HUDEP-2 (cell line): ENCODE measurements at regions not wholly inside any gene's neighbourhood (a gene's known extent, or its start where the extent isn't known, plus 50 kb on each side); places are given as distances from the start of the nearest gene placed in this dataset.

Source experiments
- DNase-seq, 76 experiments: peaks; one replicate each; lab custom pipeline; 2025; ENCODE audit not compliant: unreplicated experiment in 76 of 76; lab: John Stamatoyannopoulos, UW

GRCh38 chr5:54746777-54747398, 229.3 kb downstream of the SNX18 start:
- DNase-seq: no peak

GRCh38 chr5:54746346-54746745, 228.8 kb downstream of the SNX18 start:
- no peak for DNase-seq

- DNase-seq: peak in 1 of 76 experiments; percentile 0
These were observed 228.0 kb downstream of the SNX18 start for GRCh38 chr5:54745599-54745998.

GRCh38 chr5:54743997-54744788, 226.6 kb downstream of the SNX18 start:
- peak in 38 of 76 experiments; percentile 2 to 71 (median 23) for DNase-seq

GRCh38 chr5:54743581-54743980, 226.0 kb downstream of the SNX18 start:
- DNase-seq: no peak

GRCh38 chr5:54742417-54742891, 224.9 kb downstream of the SNX18 start:
- peak in 21 of 76 experiments; percentile 2 to 54 (median 17) for DNase-seq

- no peak for DNase-seq
These were observed 224.2 kb downstream of the SNX18 start for GRCh38 chr5:54741711-54742110.

- DNase-seq: no peak
These were observed 222.6 kb downstream of the SNX18 start for GRCh38 chr5:54740141-54740540.

- no peak for DNase-seq
These were observed 221.8 kb downstream of the SNX18 start for GRCh38 chr5:54739371-54739770.

- no peak for DNase-seq
These were observed 221.4 kb downstream of the SNX18 start for GRCh38 chr5:54738973-54739367.

- DNase-seq: peak in 47 of 76 experiments; percentile 5 to 77 (median 27)
These were observed 220.8 kb downstream of the SNX18 start for GRCh38 chr5:54738118-54738972.

- peak in 7 of 76 experiments; percentile 1 to 30 (median 18) for DNase-seq
These were observed 218.6 kb downstream of the SNX18 start for GRCh38 chr5:54736003-54736797.

GRCh38 chr5:54733101-54733500, 215.5 kb downstream of the SNX18 start:
- DNase-seq: no peak

GRCh38 chr5:54732108-54732507, 214.5 kb downstream of the SNX18 start:
- no peak for DNase-seq

- DNase-seq: no peak
These were observed 211.0 kb downstream of the SNX18 start for GRCh38 chr5:54728588-54728915.

- DNase-seq: no peak
These were observed 210.5 kb downstream of the SNX18 start for GRCh38 chr5:54727874-54728587.

- DNase-seq: no peak
These were observed 208.1 kb downstream of the SNX18 start for GRCh38 chr5:54725391-54726280.

GRCh38 chr5:54722846-54723433, 205.4 kb downstream of the SNX18 start:
- no peak for DNase-seq
